Activated naive CD8-positive, alpha-beta T cell treated with anti-CD3 and anti-CD28 coated beads, Interleukin-2, amount 50 U/mL, for 24 hours (primary cell): ENCODE measurements at regions not wholly inside any gene's neighbourhood (a gene's known extent, or its start where the extent isn't known, plus 50 kb on each side); places are given as distances from the start of the nearest gene placed in this dataset.

Experiments used
- ATAC-seq: fragments of 150-1000 bp; cut with Tn5 transposase; one replicate; pipeline ENCODE4 v1.10.0; 2021
- DNase-seq: peaks from one replicate; pipeline ENCODE4 v3.0.0; 2021
- H3K27ac Mint-ChIP-seq: one replicate; pipeline ENCODE4 v1.8.0; 2021; ENCODE audit warnings: mild to moderate bottlenecking, mixed read lengths
- H3K27me3 Mint-ChIP-seq: one replicate; pipeline ENCODE4 v1.8.0; 2021; ENCODE audit warnings: mixed read lengths
- H3K36me3 Mint-ChIP-seq: one replicate; pipeline ENCODE4 v1.8.0; 2021; ENCODE audit warnings: low read depth, mixed read lengths
- H3K4me1 Mint-ChIP-seq: one replicate; pipeline ENCODE4 v1.8.0; 2021; ENCODE audit warnings: mixed read lengths
- H3K4me3 Mint-ChIP-seq: one replicate; pipeline ENCODE4 v1.8.0; 2021; ENCODE audit warnings: mild to moderate bottlenecking, moderate library complexity, mixed read lengths
- H3K9me3 Mint-ChIP-seq: one replicate; pipeline ENCODE4 v1.8.0; 2021; ENCODE audit warnings: mixed read lengths

GRCh38 chr3:64318001-64318400 is 92.7 kb upstream of the PRICKLE2 start:
- Mint-ChIP-seq H3K4me3 (no peak overlapping the region), H3K27me3 (peaks cover 1% of the 10 kb centered on the region), H3K27ac (no peak overlapping the region), H3K36me3 (no peaks in the 10 kb centered on the region), H3K4me1 (peaks cover 2% of the 10 kb centered on the region), H3K9me3 (no peaks in the 10 kb centered on the region)
- DNase-seq (no peak), ATAC-seq (no peak)

GRCh38 chr3:64316971-64317370 is 91.7 kb upstream of the PRICKLE2 start:
- ATAC-seq (no peak), DNase-seq (no peak)
- Mint-ChIP-seq H3K9me3 (peaks cover 4% of the 10 kb centered on the region), H3K4me3 (no peak overlapping the region), H3K27me3 (no peaks in the 10 kb centered on the region), H3K36me3 (no peaks in the 10 kb centered on the region), H3K27ac (no peak overlapping the region), H3K4me1 (peaks cover 2% of the 10 kb centered on the region)

GRCh38 chr3:64311424-64312061 is 86.3 kb upstream of the PRICKLE2 start:
- Mint-ChIP-seq H3K9me3 (peaks cover 4% of the 10 kb centered on the region), H3K27ac (no peak overlapping the region), H3K36me3 (no peaks in the 10 kb centered on the region), H3K4me3 (no peak overlapping the region), H3K4me1 (no peaks in the 10 kb centered on the region), H3K27me3 (no peaks in the 10 kb centered on the region)
- no peak for ATAC-seq
- DNase-seq, result no peak

- ATAC-seq (no peak), DNase-seq (no peak)
- Mint-ChIP-seq H3K27me3 (no peaks in the 10 kb centered on the region), H3K4me3 (no peak overlapping the region), H3K9me3 (peaks cover 4% of the 10 kb centered on the region), H3K4me1 (no peaks in the 10 kb centered on the region), H3K36me3 (no peaks in the 10 kb centered on the region), H3K27ac (no peak overlapping the region)
Measured at GRCh38 chr3:64308931-64309330, 83.7 kb upstream of the PRICKLE2 start.

- DNase-seq (no peak), ATAC-seq (no peak)
- Mint-ChIP-seq H3K9me3 (peaks cover 5% of the 10 kb centered on the region), H3K27ac (no peak overlapping the region), H3K4me1 (no peaks in the 10 kb centered on the region), H3K27me3 (no peaks in the 10 kb centered on the region), H3K36me3 (no peaks in the 10 kb centered on the region), H3K4me3 (no peak overlapping the region)
Measured at GRCh38 chr3:64306745-64307144, 81.5 kb upstream of the PRICKLE2 start.

GRCh38 chr3:64305731-64306130 is 80.5 kb upstream of the PRICKLE2 start:
- no peaks in the 10 kb centered on the region for H3K4me1 Mint-ChIP-seq
- peaks cover 5% of the 10 kb centered on the region for H3K9me3 Mint-ChIP-seq

GRCh38 chr3:64304828-64305410 is 79.7 kb upstream of the PRICKLE2 start:
- DNase-seq, result no peak
- H3K36me3 Mint-ChIP-seq, result no peaks in the 10 kb centered on the region
- no peak for ATAC-seq
- H3K9me3 Mint-ChIP-seq, result peaks cover 5% of the 10 kb centered on the region
- no peaks in the 10 kb centered on the region for H3K27me3 Mint-ChIP-seq
- no peak overlapping the region for H3K4me3 Mint-ChIP-seq
- no peaks in the 10 kb centered on the region for H3K4me1 Mint-ChIP-seq
- H3K27ac Mint-ChIP-seq, result no peak overlapping the region

More at GRCh38 chr3:64305731-64306130, 80.5 kb upstream of the PRICKLE2 start:
- no peaks in the 10 kb centered on the region for H3K36me3 Mint-ChIP-seq
- no peak overlapping the region for H3K4me3 Mint-ChIP-seq
- no peak overlapping the region for H3K27ac Mint-ChIP-seq
- ATAC-seq (no peak), DNase-seq (no peak)
- no peaks in the 10 kb centered on the region for H3K27me3 Mint-ChIP-seq

GRCh38 chr3:64303881-64304280 is 78.6 kb upstream of the PRICKLE2 start:
- H3K27ac Mint-ChIP-seq, result no peak overlapping the region
- ATAC-seq (no peak), DNase-seq (no peak)
- H3K9me3 Mint-ChIP-seq, result peaks cover 5% of the 10 kb centered on the region
- H3K36me3 Mint-ChIP-seq, result no peaks in the 10 kb centered on the region
- no peak overlapping the region for H3K4me3 Mint-ChIP-seq
- H3K4me1 Mint-ChIP-seq, result no peaks in the 10 kb centered on the region
- H3K27me3 Mint-ChIP-seq, result no peaks in the 10 kb centered on the region

- ATAC-seq (no peak), DNase-seq (no peak)
- Mint-ChIP-seq H3K27me3 (no peaks in the 10 kb centered on the region), H3K4me3 (no peak overlapping the region), H3K36me3 (no peaks in the 10 kb centered on the region), H3K9me3 (peaks cover 5% of the 10 kb centered on the region), H3K4me1 (no peaks in the 10 kb centered on the region), H3K27ac (no peak overlapping the region)
Measured at GRCh38 chr3:64303401-64303800, 78.1 kb upstream of the PRICKLE2 start.

- H3K36me3 Mint-ChIP-seq, result no peaks in the 10 kb centered on the region
- no peak for DNase-seq
- H3K4me1 Mint-ChIP-seq, result no peaks in the 10 kb centered on the region
- H3K4me3 Mint-ChIP-seq, result no peak overlapping the region
- no peak overlapping the region for H3K27ac Mint-ChIP-seq
- no peaks in the 10 kb centered on the region for H3K27me3 Mint-ChIP-seq
- ATAC-seq, result no peak
- peaks cover 14% of the 10 kb centered on the region for H3K9me3 Mint-ChIP-seq
Measured at GRCh38 chr3:64301476-64301875, 76.2 kb upstream of the PRICKLE2 start.

- Mint-ChIP-seq H3K27me3 (no peaks in the 10 kb centered on the region), H3K9me3 (peaks cover 19% of the 10 kb centered on the region), H3K4me3 (no peak overlapping the region), H3K27ac (no peak overlapping the region), H3K4me1 (no peaks in the 10 kb centered on the region), H3K36me3 (no peaks in the 10 kb centered on the region)
- DNase-seq (no peak), ATAC-seq (no peak)
Measured at GRCh38 chr3:64300790-64301423, 75.6 kb upstream of the PRICKLE2 start.

GRCh38 chr3:64299206-64299605 is 73.9 kb upstream of the PRICKLE2 start:
- H3K27me3 Mint-ChIP-seq, result no peaks in the 10 kb centered on the region
- H3K36me3 Mint-ChIP-seq, result no peaks in the 10 kb centered on the region
- ATAC-seq (no peak), DNase-seq (no peak)
- H3K4me3 Mint-ChIP-seq, result no peak overlapping the region
- H3K4me1 Mint-ChIP-seq, result no peaks in the 10 kb centered on the region
- peaks cover 19% of the 10 kb centered on the region for H3K9me3 Mint-ChIP-seq
- H3K27ac Mint-ChIP-seq, result no peak overlapping the region

- no peaks in the 10 kb centered on the region for H3K36me3 Mint-ChIP-seq
- H3K9me3 Mint-ChIP-seq, result peaks cover 14% of the 10 kb centered on the region
- no peak for DNase-seq
- ATAC-seq, result no peak
- H3K4me3 Mint-ChIP-seq, result no peak overlapping the region
- H3K27me3 Mint-ChIP-seq, result no peaks in the 10 kb centered on the region
- H3K4me1 Mint-ChIP-seq, result no peaks in the 10 kb centered on the region
- H3K27ac Mint-ChIP-seq, result no peak overlapping the region
Measured at GRCh38 chr3:64297563-64297962, 72.3 kb upstream of the PRICKLE2 start.

GRCh38 chr3:64295594-64295993 is 70.3 kb upstream of the PRICKLE2 start:
- Mint-ChIP-seq H3K4me3 (no peak overlapping the region), H3K27ac (no peak overlapping the region), H3K36me3 (no peaks in the 10 kb centered on the region), H3K4me1 (no peaks in the 10 kb centered on the region), H3K9me3 (peaks cover 13% of the 10 kb centered on the region), H3K27me3 (no peaks in the 10 kb centered on the region)
- no peak for DNase-seq
- no peak for ATAC-seq

GRCh38 chr3:64294771-64295170 is 69.5 kb upstream of the PRICKLE2 start:
- Mint-ChIP-seq H3K9me3 (peaks cover 13% of the 10 kb centered on the region), H3K4me1 (no peaks in the 10 kb centered on the region), H3K27ac (no peak overlapping the region), H3K27me3 (no peaks in the 10 kb centered on the region), H3K4me3 (no peak overlapping the region), H3K36me3 (no peaks in the 10 kb centered on the region)
- no peak for ATAC-seq
- DNase-seq, result no peak
